HL-60 (cell line): ENCODE measurements at regions not wholly inside any gene's neighbourhood (a gene's known extent, or its start where the extent isn't known, plus 50 kb on each side); places are given as distances from the start of the nearest gene placed in this dataset.

Experiments
- DNase-seq, 2 experiments: peaks; one replicate each; pipeline ENCODE4 v3.0.0-alpha.2; 2010 to 2020; ENCODE audit warnings: low read depth in 1 of 2, low spot score in 1 of 2
- H3K27ac ChIP-seq: fragments of 250-450 bp; sonication (Bioruptor Pico); replicated peaks from 2 replicates; pipeline ENCODE4 v1.5.1; 2020; ENCODE audit warnings: mild to moderate bottlenecking, moderate library complexity
- H3K27me3 ChIP-seq: fragments of 250-450 bp; sonication (Bioruptor Pico); 2 replicates; pipeline ENCODE4 v1.5.1; 2021; ENCODE audit warnings: mild to moderate bottlenecking, moderate library complexity; ENCODE audit not compliant: insufficient read depth, poor library complexity, severe bottlenecking
- H3K4me3 ChIP-seq: replicated peaks from 2 replicates; pipeline ENCODE4 v1.5.1; 2011; ENCODE audit warnings: mild to moderate bottlenecking, control low read depth, low read length; ENCODE audit not compliant: insufficient read depth
- GABPA ChIP-seq: IDR thresholded peaks from 2 replicates; pipeline ENCODE4 v1.6.1; 2012; ENCODE audit warnings: low read depth
- POLR2AphosphoS5 ChIP-seq: IDR thresholded peaks from 2 replicates; pipeline ENCODE4 v1.6.1; 2012; ENCODE audit warnings: low read depth
- SPI1 ChIP-seq: IDR thresholded peaks from 2 replicates; pipeline ENCODE4 v1.6.1; 2012; ENCODE audit warnings: low read depth, mild to moderate bottlenecking, borderline replicate concordance
- TF ChIP-seq, protein P1 (sequence below): IDR thresholded peaks from 2 replicates; pipeline ENCODE4 v1.6.1; 2012; ENCODE audit warnings: low read depth; ENCODE audit not compliant: insufficient replicate concordance
- TF ChIP-seq, protein P2 (sequence below): IDR thresholded peaks from one replicate; pipeline ENCODE4 v1.5.1; 2011; ENCODE audit warnings: low read length, control low read depth, inconsistent platforms; ENCODE audit not compliant: insufficient read depth

DNA sequence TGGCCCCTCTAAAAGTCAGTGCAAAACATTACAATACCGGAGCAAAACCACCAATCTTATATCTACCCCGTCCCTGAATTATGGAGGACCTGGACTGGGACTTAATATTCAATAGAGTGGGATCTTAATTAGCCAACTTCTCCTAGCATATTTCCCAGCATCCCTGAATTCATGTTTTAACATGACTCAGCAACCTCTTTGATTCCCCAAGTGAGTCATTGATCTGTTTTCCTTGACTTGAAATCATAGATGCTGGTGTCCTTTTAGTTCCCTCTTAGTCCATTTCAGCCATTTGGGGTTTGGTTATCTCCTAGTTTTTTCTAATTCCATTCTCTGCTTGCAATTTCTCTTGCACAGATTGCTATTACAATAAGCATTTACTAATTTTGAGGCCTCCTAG, 677.7 kb upstream of the CELF4 start:
- DNase-seq: no peak
- Histone ChIP-seq H3K27ac (no peak overlapping the region), H3K27me3 (no peaks in the 10 kb centered on the region), H3K4me3 (no peak overlapping the region)
- TF ChIP-seq SPI1: no peak
- TF ChIP-seq, protein P1, sequence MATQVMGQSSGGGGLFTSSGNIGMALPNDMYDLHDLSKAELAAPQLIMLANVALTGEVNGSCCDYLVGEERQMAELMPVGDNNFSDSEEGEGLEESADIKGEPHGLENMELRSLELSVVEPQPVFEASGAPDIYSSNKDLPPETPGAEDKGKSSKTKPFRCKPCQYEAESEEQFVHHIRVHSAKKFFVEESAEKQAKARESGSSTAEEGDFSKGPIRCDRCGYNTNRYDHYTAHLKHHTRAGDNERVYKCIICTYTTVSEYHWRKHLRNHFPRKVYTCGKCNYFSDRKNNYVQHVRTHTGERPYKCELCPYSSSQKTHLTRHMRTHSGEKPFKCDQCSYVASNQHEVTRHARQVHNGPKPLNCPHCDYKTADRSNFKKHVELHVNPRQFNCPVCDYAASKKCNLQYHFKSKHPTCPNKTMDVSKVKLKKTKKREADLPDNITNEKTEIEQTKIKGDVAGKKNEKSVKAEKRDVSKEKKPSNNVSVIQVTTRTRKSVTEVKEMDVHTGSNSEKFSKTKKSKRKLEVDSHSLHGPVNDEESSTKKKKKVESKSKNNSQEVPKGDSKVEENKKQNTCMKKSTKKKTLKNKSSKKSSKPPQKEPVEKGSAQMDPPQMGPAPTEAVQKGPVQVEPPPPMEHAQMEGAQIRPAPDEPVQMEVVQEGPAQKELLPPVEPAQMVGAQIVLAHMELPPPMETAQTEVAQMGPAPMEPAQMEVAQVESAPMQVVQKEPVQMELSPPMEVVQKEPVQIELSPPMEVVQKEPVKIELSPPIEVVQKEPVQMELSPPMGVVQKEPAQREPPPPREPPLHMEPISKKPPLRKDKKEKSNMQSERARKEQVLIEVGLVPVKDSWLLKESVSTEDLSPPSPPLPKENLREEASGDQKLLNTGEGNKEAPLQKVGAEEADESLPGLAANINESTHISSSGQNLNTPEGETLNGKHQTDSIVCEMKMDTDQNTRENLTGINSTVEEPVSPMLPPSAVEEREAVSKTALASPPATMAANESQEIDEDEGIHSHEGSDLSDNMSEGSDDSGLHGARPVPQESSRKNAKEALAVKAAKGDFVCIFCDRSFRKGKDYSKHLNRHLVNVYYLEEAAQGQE: no peak
- TF ChIP-seq GABPA: no peak
- TF ChIP-seq, protein P2, sequence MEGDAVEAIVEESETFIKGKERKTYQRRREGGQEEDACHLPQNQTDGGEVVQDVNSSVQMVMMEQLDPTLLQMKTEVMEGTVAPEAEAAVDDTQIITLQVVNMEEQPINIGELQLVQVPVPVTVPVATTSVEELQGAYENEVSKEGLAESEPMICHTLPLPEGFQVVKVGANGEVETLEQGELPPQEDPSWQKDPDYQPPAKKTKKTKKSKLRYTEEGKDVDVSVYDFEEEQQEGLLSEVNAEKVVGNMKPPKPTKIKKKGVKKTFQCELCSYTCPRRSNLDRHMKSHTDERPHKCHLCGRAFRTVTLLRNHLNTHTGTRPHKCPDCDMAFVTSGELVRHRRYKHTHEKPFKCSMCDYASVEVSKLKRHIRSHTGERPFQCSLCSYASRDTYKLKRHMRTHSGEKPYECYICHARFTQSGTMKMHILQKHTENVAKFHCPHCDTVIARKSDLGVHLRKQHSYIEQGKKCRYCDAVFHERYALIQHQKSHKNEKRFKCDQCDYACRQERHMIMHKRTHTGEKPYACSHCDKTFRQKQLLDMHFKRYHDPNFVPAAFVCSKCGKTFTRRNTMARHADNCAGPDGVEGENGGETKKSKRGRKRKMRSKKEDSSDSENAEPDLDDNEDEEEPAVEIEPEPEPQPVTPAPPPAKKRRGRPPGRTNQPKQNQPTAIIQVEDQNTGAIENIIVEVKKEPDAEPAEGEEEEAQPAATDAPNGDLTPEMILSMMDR: no peak
- no peak for TF ChIP-seq POLR2AphosphoS5

DNA sequence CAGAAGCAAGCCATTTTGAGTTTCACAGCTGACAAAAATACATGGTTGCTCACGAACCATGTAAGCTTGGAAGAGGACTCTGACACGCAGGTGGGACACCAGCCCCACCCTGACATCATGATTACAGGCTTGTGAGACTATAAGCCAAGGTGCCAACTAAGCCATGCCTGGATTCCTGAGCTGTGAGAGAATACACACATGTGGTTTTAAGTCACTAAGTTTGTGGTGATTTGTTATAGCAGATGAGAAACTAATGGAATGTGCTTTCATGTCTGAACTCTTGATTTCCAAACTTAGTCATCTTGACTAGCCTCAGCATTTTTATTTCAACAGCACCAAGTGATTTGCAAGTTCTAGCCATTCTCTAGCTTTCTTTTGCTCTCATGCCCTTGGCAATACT, 676.1 kb upstream of the CELF4 start:
- DNase-seq: no peak
- TF ChIP-seq POLR2AphosphoS5 (no peak), GABPA (no peak), SPI1 (no peak)
- TF ChIP-seq, protein P1: no peak
- TF ChIP-seq, protein P2: no peak
- H3K4me3 ChIP-seq: no peak overlapping the region
- H3K27ac ChIP-seq: no peak overlapping the region
- H3K27me3 ChIP-seq: no peaks in the 10 kb centered on the region

DNA sequence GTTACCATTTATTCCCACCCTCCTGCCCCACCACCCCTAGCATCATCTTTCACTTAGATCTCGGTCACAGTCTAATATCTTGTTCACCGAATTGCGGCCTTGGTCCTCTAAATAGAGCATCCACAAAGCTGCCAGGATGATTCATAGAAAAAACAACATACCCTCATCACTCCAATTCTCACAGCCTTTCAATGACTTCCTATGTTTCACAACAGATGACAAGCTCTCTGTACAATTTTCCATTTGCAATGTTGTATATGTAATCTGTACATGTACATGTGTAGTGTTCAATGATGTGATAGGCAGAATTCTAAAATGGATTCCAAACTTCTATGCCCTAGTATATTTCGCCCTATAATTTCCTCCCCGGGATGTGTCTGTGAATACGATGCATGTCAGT, 675.6 kb upstream of the CELF4 start:
- Histone ChIP-seq H3K27me3 (no peaks in the 10 kb centered on the region), H3K4me3 (no peak overlapping the region), H3K27ac (no peak overlapping the region)
- TF ChIP-seq, protein P2: no peak
- no peak for TF ChIP-seq GABPA
- no peak for TF ChIP-seq SPI1
- TF ChIP-seq POLR2AphosphoS5: no peak
- DNase-seq: no peak

DNA sequence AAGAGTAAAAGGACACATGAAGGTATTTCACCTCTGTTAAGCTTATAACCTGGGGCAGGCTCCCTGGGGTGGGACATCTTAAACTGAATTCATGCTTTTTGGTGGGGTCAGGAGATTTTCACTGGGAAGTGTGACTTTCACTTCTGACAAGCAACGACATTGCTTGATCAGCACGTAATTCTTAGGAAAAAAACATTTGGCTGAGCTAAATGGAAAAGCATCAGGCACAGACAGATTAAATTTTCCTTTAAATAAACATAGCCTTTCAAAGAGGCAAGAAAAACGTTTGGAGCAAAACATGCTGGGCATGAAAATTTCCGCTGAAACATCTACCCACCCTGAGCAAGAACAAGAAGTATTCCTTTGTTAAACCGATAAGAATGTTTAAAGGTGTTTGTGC, 674.0 kb upstream of the CELF4 start:
- Histone ChIP-seq H3K27ac (no peak overlapping the region), H3K4me3 (no peak overlapping the region), H3K27me3 (no peaks in the 10 kb centered on the region)
- DNase-seq: no peak
- TF ChIP-seq POLR2AphosphoS5 (no peak), SPI1 (no peak), GABPA (no peak)
- TF ChIP-seq, protein P2: no peak
- TF ChIP-seq, protein P1: no peak
